Gastrocnemius medialis (tissue), 4 donors: ENCODE measurements at regions not wholly inside any gene's neighbourhood (a gene's known extent, or its start where the extent isn't known, plus 50 kb on each side); places are given as distances from the start of the nearest gene placed in this dataset.

ENCODE experiments used
- POLR2A ChIP-seq, 2 donors: fragments of 450-650 bp; IDR thresholded peaks; one replicate each; pipeline ENCODE4 v1.6.1; 2017; ENCODE audit warnings: antibody characterized with exemption in 2 of 2, mild to moderate bottlenecking in 2 of 2, moderate library complexity in 2 of 2
- TF ChIP-seq, protein P1 (sequence below), 5 experiments: fragments of 450-650 bp in 3 of 5; fragments of 200-600 bp in 2 of 5; sonication (generic) in 2 of 5; IDR thresholded peaks in 4 of 5; conservative IDR thresholded peaks in 1 of 5; 1 replicate in 4 of 5; 2 replicates in 1 of 5; pipeline ENCODE4 v1.5.1; 2016 to 2019; ENCODE audit warnings: antibody characterized with exemption in 5 of 5, mild to moderate bottlenecking in 3 of 5, moderate library complexity in 3 of 5

DNA sequence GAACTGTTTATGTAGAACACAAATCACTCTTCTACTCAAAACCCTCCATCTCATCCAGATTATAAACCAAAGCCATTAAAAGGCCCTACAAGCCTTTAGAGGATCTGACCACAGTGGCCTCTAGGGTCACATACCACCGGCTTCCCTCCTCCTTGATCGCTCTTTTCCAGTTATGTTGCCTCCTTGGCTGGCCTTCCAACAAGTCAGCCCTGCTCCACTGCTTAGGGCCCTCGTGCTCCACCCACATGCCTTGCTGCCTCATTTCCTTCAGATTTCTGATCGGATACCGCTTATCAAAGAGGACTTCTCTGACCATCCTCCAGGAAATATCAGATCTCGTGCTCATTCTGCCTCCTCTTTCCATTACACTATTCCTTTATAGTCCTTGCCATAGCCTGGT, 139.4 kb upstream of the RAI14 start:
- TF ChIP-seq, protein P1, sequence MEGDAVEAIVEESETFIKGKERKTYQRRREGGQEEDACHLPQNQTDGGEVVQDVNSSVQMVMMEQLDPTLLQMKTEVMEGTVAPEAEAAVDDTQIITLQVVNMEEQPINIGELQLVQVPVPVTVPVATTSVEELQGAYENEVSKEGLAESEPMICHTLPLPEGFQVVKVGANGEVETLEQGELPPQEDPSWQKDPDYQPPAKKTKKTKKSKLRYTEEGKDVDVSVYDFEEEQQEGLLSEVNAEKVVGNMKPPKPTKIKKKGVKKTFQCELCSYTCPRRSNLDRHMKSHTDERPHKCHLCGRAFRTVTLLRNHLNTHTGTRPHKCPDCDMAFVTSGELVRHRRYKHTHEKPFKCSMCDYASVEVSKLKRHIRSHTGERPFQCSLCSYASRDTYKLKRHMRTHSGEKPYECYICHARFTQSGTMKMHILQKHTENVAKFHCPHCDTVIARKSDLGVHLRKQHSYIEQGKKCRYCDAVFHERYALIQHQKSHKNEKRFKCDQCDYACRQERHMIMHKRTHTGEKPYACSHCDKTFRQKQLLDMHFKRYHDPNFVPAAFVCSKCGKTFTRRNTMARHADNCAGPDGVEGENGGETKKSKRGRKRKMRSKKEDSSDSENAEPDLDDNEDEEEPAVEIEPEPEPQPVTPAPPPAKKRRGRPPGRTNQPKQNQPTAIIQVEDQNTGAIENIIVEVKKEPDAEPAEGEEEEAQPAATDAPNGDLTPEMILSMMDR (IDR thresholded peaks at IDR 0.05 in 4 of 5, conservative IDR thresholded peaks at IDR 0.05 in 1 of 5): no peak
- TF ChIP-seq POLR2A (IDR thresholded peaks at IDR 0.05): no peak
